HUES6 (cell line): ENCODE measurements at regions not wholly inside any gene's neighbourhood (a gene's known extent, or its start where the extent isn't known, plus 50 kb on each side); places are given as distances from the start of the nearest gene placed in this dataset.
"Not testable (repeated sequence)": the region's sequence is repeated elsewhere in the genome, so short reads cannot be mapped to it uniquely, and the experiment has no call there.

Experiments
- H3K27ac ChIP-seq: 2 replicates; pipeline ENCODE4 v1.7.0; 2013; ENCODE audit warnings: low read depth, mild to moderate bottlenecking, low read length, inconsistent platforms
- H3K27me3 ChIP-seq: 2 replicates; pipeline ENCODE4 v1.6.1; 2013; ENCODE audit warnings: low read length; ENCODE audit not compliant: control insufficient read depth, insufficient read depth
- H3K36me3 ChIP-seq: 2 replicates; pipeline ENCODE4 v1.6.1; 2013; ENCODE audit warnings: low read length; ENCODE audit not compliant: control insufficient read depth, insufficient read depth
- H3K4me1 ChIP-seq: 2 replicates; pipeline ENCODE4 v1.6.1; 2013; ENCODE audit warnings: low read length; ENCODE audit not compliant: control insufficient read depth, insufficient read depth
- H3K4me3 ChIP-seq: 2 replicates; pipeline ENCODE4 v1.5.1; 2013; ENCODE audit warnings: low read depth, low read length
- H3K9ac ChIP-seq: one replicate; pipeline ENCODE4 v1.6.1; 2013; ENCODE audit warnings: mild to moderate bottlenecking, low read length
- H3K9me3 ChIP-seq: 2 replicates; pipeline ENCODE4 v1.6.1; 2013; ENCODE audit warnings: low read depth, low read length; ENCODE audit not compliant: control insufficient read depth, insufficient read depth

- H3K27ac ChIP-seq: not testable (repeated sequence)
Measured at GRCh38 chr4:117745379-117745778, 288.9 kb upstream of the NDST3 start.

GRCh38 chr4:117755438-117755837, 278.8 kb upstream of the NDST3 start:
- Histone ChIP-seq H3K9ac (no peak overlapping the region), H3K36me3 (no peaks in the 10 kb centered on the region; the same call in 1 of the 2 replicates), H3K9me3 (peaks cover 45% of the 10 kb centered on the region), H3K27me3 (no peaks in the 10 kb centered on the region), H3K27ac (no peak overlapping the region), H3K4me1 (no peaks in the 10 kb centered on the region), H3K4me3 (no peak overlapping the region)

More at GRCh38 chr4:117745379-117745778, 288.9 kb upstream of the NDST3 start:
- H3K4me1 ChIP-seq, H3K4me3 ChIP-seq, H3K36me3 ChIP-seq, H3K9ac ChIP-seq, H3K27me3 ChIP-seq, H3K9me3 ChIP-seq: not testable (repeated sequence)

- Histone ChIP-seq H3K4me1 (0 out of 2 replicates have a peak, but pooled peaks cover 2% of the 10 kb centered on the region), H3K36me3 (no peaks in the 10 kb centered on the region), H3K9ac (no peak overlapping the region), H3K4me3 (no peak overlapping the region), H3K27ac (no peak overlapping the region), H3K27me3 (no peaks in the 10 kb centered on the region), H3K9me3 (no peaks in the 10 kb centered on the region)
Measured at GRCh38 chr4:117768610-117769009, 265.7 kb upstream of the NDST3 start.

GRCh38 chr4:117770269-117771102, 263.8 kb upstream of the NDST3 start:
- no peak overlapping the region for H3K9ac ChIP-seq
- H3K27ac ChIP-seq: no peak overlapping the region
- H3K4me3 ChIP-seq: no peak overlapping the region
- H3K36me3 ChIP-seq: no peaks in the 10 kb centered on the region
- H3K27me3 ChIP-seq: no peaks in the 10 kb centered on the region
- no peaks in the 10 kb centered on the region for H3K9me3 ChIP-seq
- H3K4me1 ChIP-seq: 0 out of 2 replicates have a peak, but pooled peaks cover 2% of the 10 kb centered on the region

- Histone ChIP-seq H3K4me1 (0 out of 2 replicates have a peak, but pooled peaks cover 2% of the 10 kb centered on the region), H3K27me3 (no peaks in the 10 kb centered on the region), H3K27ac (no peak overlapping the region), H3K4me3 (no peak overlapping the region), H3K36me3 (no peaks in the 10 kb centered on the region), H3K9me3 (no peaks in the 10 kb centered on the region), H3K9ac (no peak overlapping the region)
Measured at GRCh38 chr4:117771647-117772337, 262.5 kb upstream of the NDST3 start.

GRCh38 chr4:117773064-117773936, 261.0 kb upstream of the NDST3 start:
- Histone ChIP-seq H3K27ac (no peak overlapping the region), H3K4me3 (no peak overlapping the region), H3K36me3 (no peaks in the 10 kb centered on the region), H3K27me3 (no peaks in the 10 kb centered on the region), H3K9ac (no peak overlapping the region), H3K4me1 (0 out of 2 replicates have a peak, but pooled peaks cover 2% of the 10 kb centered on the region), H3K9me3 (no peaks in the 10 kb centered on the region)

- no peak overlapping the region for H3K27ac ChIP-seq
- H3K36me3 ChIP-seq: no peaks in the 10 kb centered on the region
- H3K4me1 ChIP-seq: no peaks in the 10 kb centered on the region
- no peaks in the 10 kb centered on the region for H3K9me3 ChIP-seq
- H3K9ac ChIP-seq: no peak overlapping the region
- H3K27me3 ChIP-seq: no peaks in the 10 kb centered on the region
- H3K4me3 ChIP-seq: no peak overlapping the region
Measured at GRCh38 chr4:117777721-117778120, 256.6 kb upstream of the NDST3 start.

GRCh38 chr4:117783716-117784115, 250.6 kb upstream of the NDST3 start:
- no peaks in the 10 kb centered on the region for H3K4me1 ChIP-seq
- no peak overlapping the region for H3K4me3 ChIP-seq
- H3K36me3 ChIP-seq: no peaks in the 10 kb centered on the region
- no peaks in the 10 kb centered on the region for H3K9me3 ChIP-seq
- no peaks in the 10 kb centered on the region for H3K27me3 ChIP-seq
- H3K27ac ChIP-seq: no peak overlapping the region
- no peak overlapping the region for H3K9ac ChIP-seq

- Histone ChIP-seq H3K36me3 (no peaks in the 10 kb centered on the region), H3K27me3 (no peaks in the 10 kb centered on the region), H3K9ac (no peak overlapping the region), H3K4me3 (no peak overlapping the region), H3K9me3 (no peaks in the 10 kb centered on the region), H3K27ac (no peak overlapping the region), H3K4me1 (no peaks in the 10 kb centered on the region)
Measured at GRCh38 chr4:117784266-117784665, 250.0 kb upstream of the NDST3 start.

- Histone ChIP-seq H3K4me1 (peaks cover 9% of the 10 kb centered on the region; the same call in 1 of the 2 replicates), H3K4me3 (no peak overlapping the region), H3K36me3 (no peaks in the 10 kb centered on the region), H3K27ac (no peak overlapping the region), H3K9me3 (no peaks in the 10 kb centered on the region), H3K9ac (no peak overlapping the region), H3K27me3 (no peaks in the 10 kb centered on the region)
Measured at GRCh38 chr4:117786566-117786965, 247.7 kb upstream of the NDST3 start.
